Skin of body (tissue), 1 donor: ENCODE measurements at regions not wholly inside any gene's neighbourhood (a gene's known extent, or its start where the extent isn't known, plus 50 kb on each side); places are given as distances from the start of the nearest gene placed in this dataset.

Source experiments
- DNase-seq: peaks from one replicate; lab custom pipeline; 2025; lab: John Stamatoyannopoulos, UW

GRCh38 chr3:39000008-39000450 is 51.7 kb downstream of the SCN11A start:
- peak; percentile 13 for DNase-seq

GRCh38 chr3:38998086-38998485 is 53.7 kb downstream of the SCN11A start:
- no peak for DNase-seq

- no peak for DNase-seq
Measured at GRCh38 chr3:38996193-38996592, 55.6 kb downstream of the SCN11A start.

GRCh38 chr3:38994251-38994650 is 57.5 kb downstream of the SCN11A start:
- DNase-seq: no peak

- DNase-seq: no peak
Measured at GRCh38 chr3:38992117-38992760, 59.5 kb downstream of the SCN11A start.

GRCh38 chr3:38990621-38991020 is 61.1 kb downstream of the SCN11A start:
- DNase-seq: no peak

GRCh38 chr3:38989917-38990510 is 61.7 kb downstream of the SCN11A start:
- DNase-seq: no peak

GRCh38 chr3:38988955-38989354 is 62.8 kb downstream of the SCN11A start:
- no peak for DNase-seq

- no peak for DNase-seq
Measured at GRCh38 chr3:38987456-38987855, 64.3 kb downstream of the SCN11A start.

GRCh38 chr3:38986901-38987300 is 64.8 kb downstream of the SCN11A start:
- no peak for DNase-seq

- no peak for DNase-seq
Measured at GRCh38 chr3:38985981-38986380, 65.8 kb downstream of the SCN11A start.

- DNase-seq: no peak
Measured at GRCh38 chr3:38985581-38985980, 66.2 kb downstream of the SCN11A start.

GRCh38 chr3:38984731-38985130 is 67.0 kb downstream of the SCN11A start:
- DNase-seq: no peak

- no peak for DNase-seq
Measured at GRCh38 chr3:38984110-38984509, 67.6 kb downstream of the SCN11A start.

- no peak for DNase-seq
Measured at GRCh38 chr3:38980938-38981337, 70.8 kb downstream of the SCN11A start.

- DNase-seq: no peak
Measured at GRCh38 chr3:38978729-38979128, 73.0 kb downstream of the SCN11A start.

GRCh38 chr3:38970851-38971638 is 80.7 kb downstream of the SCN11A start:
- DNase-seq: no peak

- DNase-seq: no peak
Measured at GRCh38 chr3:38969317-38970235, 82.2 kb downstream of the SCN11A start.

- DNase-seq: no peak
Measured at GRCh38 chr3:38968891-38969290, 82.9 kb downstream of the SCN11A start.

- no peak for DNase-seq
Measured at GRCh38 chr3:38968403-38968802, 83.3 kb downstream of the SCN11A start.

GRCh38 chr3:38967693-38967989 is 84.1 kb downstream of the SCN11A start:
- DNase-seq: no peak
